ENCODE measurements at regions not wholly inside any gene's neighbourhood (a gene's known extent, or its start where the extent isn't known, plus 50 kb on each side); places are given as distances from the start of the nearest gene placed in this dataset.

GRCh38 chr12:30010071-30011052, 226.6 kb upstream of the TMTC1 start:
- Histone ChIP-seq H3K36me3 (no peaks in the 10 kb centered on the region), H3K4me3 (no peak overlapping the region), H3K27ac (replicated peaks) (no peak overlapping the region), H3K9me3 (replicated peaks) (no peaks in the 10 kb centered on the region), H3K4me1 (no peaks in the 10 kb centered on the region), H3K27me3 (ENCODE audit: low read depth) (no peaks in the 10 kb centered on the region)
- DNase-seq = no peak
- intact Hi-C loops (cut with micrococcal nuclease) = no loop called here
- TF ChIP-seq CTCF (IDR thresholded peaks at IDR 0.05; ENCODE audit: borderline replicate concordance) = no peak

- no peak overlapping the region for H3K4me3 ChIP-seq
- intact Hi-C loops (cut with micrococcal nuclease) = no loop called here
- no peaks in the 10 kb centered on the region for H3K9me3 ChIP-seq (replicated peaks)
- no peak overlapping the region for H3K27ac ChIP-seq (replicated peaks)
- H3K36me3 ChIP-seq = no peaks in the 10 kb centered on the region
- no peak for TF ChIP-seq CTCF (IDR thresholded peaks at IDR 0.05; ENCODE audit: borderline replicate concordance)
- no peak for DNase-seq
- H3K4me1 ChIP-seq = no peaks in the 10 kb centered on the region
- H3K27me3 ChIP-seq (ENCODE audit: low read depth) = no peaks in the 10 kb centered on the region
Measured at GRCh38 chr12:30006021-30006420, 222.3 kb upstream of the TMTC1 start.

- intact Hi-C loops (cut with micrococcal nuclease) = no loop called here
- Histone ChIP-seq H3K27ac (replicated peaks) (no peak overlapping the region), H3K4me1 (no peaks in the 10 kb centered on the region), H3K4me3 (no peak overlapping the region), H3K36me3 (no peaks in the 10 kb centered on the region), H3K9me3 (replicated peaks) (no peaks in the 10 kb centered on the region), H3K27me3 (ENCODE audit: low read depth) (no peaks in the 10 kb centered on the region)
- no peak for TF ChIP-seq CTCF (IDR thresholded peaks at IDR 0.05; ENCODE audit: borderline replicate concordance)
- no peak for DNase-seq
Measured at GRCh38 chr12:30003321-30003720, 219.6 kb upstream of the TMTC1 start.

GRCh38 chr12:30002677-30003076, 218.9 kb upstream of the TMTC1 start:
- Histone ChIP-seq H3K36me3 (no peaks in the 10 kb centered on the region), H3K27me3 (ENCODE audit: low read depth) (no peaks in the 10 kb centered on the region), H3K4me3 (no peak overlapping the region), H3K9me3 (replicated peaks) (no peaks in the 10 kb centered on the region), H3K4me1 (no peaks in the 10 kb centered on the region), H3K27ac (replicated peaks) (no peak overlapping the region)
- no peak for DNase-seq
- peak; percentile 15 for TF ChIP-seq CTCF (IDR thresholded peaks at IDR 0.05; ENCODE audit: borderline replicate concordance)
- intact Hi-C loops (cut with micrococcal nuclease) = no loop called here

- Histone ChIP-seq H3K27me3 (ENCODE audit: low read depth) (no peaks in the 10 kb centered on the region), H3K4me1 (no peaks in the 10 kb centered on the region), H3K4me3 (no peak overlapping the region), H3K9me3 (replicated peaks) (no peaks in the 10 kb centered on the region), H3K27ac (replicated peaks) (no peak overlapping the region), H3K36me3 (no peaks in the 10 kb centered on the region)
- no peak for TF ChIP-seq CTCF (IDR thresholded peaks at IDR 0.05; ENCODE audit: borderline replicate concordance)
- no peak for DNase-seq
- intact Hi-C loops (cut with micrococcal nuclease) = no loop called here
Measured at GRCh38 chr12:30000401-30000800, 216.7 kb upstream of the TMTC1 start.
